HG03457 (cell line): ENCODE measurements at regions not wholly inside any gene's neighbourhood (a gene's known extent, or its start where the extent isn't known, plus 50 kb on each side); places are given as distances from the start of the nearest gene placed in this dataset.
"Not testable (repeated sequence)": the region's sequence is repeated elsewhere in the genome, so short reads cannot be mapped to it uniquely, and the experiment has no call there.

Source experiments
- ATAC-seq: cut with Tn5 transposase; IDR thresholded peaks from one replicate; pipeline ENCODE4 v1.9.1; 2021; ENCODE audit warnings: moderate number of reproducible peaks; ENCODE audit not compliant: unreplicated experiment

DNA sequence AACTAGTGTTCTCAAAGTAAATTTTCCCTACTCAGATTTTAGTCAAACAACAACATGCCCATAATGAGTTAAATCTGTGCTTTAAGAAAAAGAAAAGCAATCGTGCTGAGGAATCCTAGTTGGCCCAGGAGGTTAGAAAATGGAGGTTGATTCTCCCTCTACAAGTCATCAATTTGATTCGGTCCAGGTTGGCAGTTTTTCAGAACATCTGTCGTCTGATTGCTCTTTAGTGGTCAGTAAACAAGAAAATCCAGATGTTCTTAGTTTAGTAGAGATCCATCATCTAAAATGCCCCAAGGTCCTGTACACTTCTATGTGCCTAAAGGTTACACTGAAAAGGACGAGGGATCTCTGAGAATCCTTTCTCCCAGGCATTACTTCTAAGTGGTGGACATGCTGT lies 659.2 kb downstream of the MTRR start:
- no peak for ATAC-seq

DNA sequence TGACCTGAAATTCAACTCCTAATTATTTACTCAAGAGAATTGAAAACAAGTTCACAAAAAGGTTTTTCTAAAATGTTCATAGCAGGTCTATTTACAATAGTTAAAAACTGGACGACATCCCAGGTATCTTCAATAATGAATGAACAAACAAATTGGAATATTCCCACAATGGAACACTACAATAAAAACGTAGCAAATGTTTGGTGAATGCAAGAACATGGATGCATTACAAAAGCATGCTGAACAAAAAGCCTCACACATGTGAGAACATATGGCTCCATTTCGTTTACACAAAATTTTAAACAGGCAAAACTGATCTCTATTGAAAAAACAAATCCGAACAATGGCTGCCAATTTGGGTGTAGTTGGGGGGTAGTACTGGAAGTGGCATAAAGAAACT lies 669.9 kb downstream of the MTRR start:
- no peak for ATAC-seq

DNA sequence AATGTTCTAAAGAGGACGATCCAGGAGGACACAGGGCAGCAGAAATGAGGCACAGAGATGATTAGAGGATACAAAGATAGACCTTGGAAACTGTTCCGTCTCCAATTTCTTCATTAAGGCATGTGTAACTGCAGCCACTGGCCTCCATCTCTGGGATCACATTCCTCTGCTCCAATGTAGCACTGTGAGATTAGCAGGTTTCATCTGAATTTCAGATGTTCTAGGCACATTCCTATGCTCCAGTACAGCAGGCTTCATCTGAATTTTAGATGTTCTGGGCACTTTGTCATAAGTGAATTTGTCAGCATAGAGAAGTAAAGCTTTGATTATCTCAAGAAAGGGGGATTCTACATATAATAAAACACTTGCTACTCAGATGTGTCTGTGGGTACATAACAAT lies 671.4 kb downstream of the MTRR start:
- ATAC-seq = no peak

GRCh38 chr5:8550921-8551320 lies 682.0 kb downstream of the MTRR start:
- ATAC-seq = no peak

GRCh38 chr5:8553364-8553763 lies 684.4 kb downstream of the MTRR start:
- ATAC-seq = no peak

- ATAC-seq = no peak
Observed at GRCh38 chr5:8557728-8558127, 688.8 kb downstream of the MTRR start.

DNA sequence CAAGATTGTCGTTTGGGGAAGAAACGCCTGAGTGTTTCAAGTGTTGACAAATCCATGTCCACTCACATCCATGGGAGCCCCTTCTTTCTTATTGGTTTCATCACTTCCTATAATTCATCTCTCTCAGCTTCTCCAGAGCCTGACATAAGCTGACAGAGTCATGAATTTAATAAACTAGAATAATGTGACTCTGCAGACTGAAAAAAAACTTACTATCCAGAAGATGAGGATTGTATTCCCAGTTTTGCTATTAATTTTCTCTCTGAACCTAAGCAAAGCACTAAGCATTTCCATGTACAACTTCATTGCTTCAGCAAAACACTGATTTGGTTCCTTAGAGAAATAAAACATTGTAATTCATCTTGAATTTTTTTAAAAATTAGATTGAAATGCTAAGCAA lies 691.8 kb downstream of the MTRR start:
- ATAC-seq = no peak

GRCh38 chr5:8561224-8561840 lies 692.4 kb downstream of the MTRR start:
- ATAC-seq = no peak

DNA sequence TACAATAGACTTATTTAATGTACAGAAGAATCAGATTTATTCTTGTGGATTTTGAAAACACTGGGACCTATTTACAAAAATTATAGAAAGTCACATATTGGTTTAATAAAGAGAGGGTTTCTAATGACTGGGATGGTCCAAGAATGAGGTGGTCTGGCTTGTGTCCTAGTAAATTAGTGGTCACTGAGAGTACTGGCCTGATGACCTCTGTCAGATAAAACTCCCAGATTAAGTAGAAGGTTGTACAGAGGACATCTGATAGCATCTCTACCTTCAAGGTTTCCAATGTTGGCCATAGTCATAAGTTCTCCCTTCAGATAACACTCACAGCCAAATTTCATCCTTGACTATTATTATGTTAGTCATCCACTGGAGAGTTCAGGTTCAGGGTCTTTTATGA lies 692.9 kb downstream of the MTRR start:
- no peak for ATAC-seq

DNA sequence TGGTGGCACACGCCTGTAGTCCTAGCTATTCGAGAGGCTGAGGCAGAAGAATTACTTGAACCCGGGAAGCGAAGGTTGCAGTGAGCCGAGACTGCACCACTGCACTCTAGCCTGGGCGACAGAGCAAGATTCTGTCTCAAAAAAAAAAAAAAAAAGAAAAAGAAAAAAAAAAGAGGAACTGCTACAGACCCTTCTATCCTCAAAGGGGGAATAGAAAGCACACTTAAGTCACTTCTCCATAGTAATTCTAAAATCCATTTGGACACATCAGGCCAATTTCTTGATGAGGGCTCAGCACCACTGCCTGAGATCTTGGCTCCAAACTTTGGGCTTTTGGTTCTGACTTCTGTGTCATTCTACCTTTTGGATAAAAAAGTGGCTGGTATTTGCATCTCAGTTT lies 694.6 kb downstream of the MTRR start:
- ATAC-seq = not testable (repeated sequence)

GRCh38 chr5:8568858-8569257 lies 699.9 kb downstream of the MTRR start:
- no peak for ATAC-seq

DNA sequence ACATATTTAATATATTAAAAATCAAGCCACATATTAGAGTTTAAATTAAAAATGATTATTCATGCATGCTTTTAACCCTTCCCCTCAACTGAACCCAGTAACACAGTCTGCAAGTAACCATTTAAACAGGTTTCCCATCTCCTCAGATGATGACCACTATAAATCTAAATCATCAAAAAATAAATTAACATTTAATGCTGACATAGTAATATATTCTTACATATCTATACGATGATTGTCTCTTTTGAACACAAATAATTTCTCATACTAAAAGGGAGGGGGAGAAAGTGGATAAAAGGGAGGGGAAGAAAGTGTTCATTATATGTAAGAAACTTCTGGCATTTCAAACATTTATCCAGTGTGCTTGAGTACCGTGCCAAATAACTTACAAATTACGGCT lies 701.6 kb downstream of the MTRR start:
- ATAC-seq = no peak

GRCh38 chr5:8576178-8576577 lies 707.2 kb downstream of the MTRR start:
- ATAC-seq = no peak

DNA sequence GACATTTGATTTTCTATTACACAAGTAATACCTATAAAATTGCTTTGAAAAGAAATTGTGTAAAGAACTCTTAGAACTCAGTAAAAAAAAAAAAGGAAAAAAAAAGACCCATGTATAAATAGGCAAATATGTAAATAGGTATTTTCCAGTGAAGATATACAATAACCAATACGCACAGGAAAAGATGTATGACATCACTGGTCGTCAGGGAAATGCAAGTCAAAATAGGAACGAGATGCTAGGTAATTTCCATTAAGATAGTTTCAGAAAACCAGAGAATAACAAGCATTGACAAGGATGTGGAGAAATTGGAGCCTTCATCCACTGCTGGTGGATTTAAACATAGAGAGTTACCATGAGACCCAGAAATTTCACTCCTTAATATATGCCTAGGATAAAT lies 708.8 kb downstream of the MTRR start:
- peak; percentile 83 for ATAC-seq

DNA sequence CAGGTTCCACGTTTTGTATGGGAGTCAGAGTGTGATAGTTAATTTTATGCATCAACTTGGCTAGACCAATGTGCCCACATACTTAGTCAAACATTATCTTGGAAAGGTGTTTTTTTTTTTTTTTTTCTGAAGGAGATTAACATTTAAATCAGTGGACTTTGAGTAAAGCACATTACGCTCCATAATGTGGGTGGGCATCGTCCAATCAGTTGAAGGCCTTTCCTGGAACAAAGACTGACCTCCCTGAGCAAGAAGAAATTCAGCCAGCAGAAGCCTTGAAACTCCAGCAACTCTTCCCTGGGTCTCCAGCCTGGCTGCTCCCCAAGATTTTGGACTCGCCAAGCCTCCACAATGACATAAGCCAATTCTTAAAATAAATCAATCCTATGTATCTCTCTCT lies 711.4 kb downstream of the MTRR start:
- no peak for ATAC-seq

DNA sequence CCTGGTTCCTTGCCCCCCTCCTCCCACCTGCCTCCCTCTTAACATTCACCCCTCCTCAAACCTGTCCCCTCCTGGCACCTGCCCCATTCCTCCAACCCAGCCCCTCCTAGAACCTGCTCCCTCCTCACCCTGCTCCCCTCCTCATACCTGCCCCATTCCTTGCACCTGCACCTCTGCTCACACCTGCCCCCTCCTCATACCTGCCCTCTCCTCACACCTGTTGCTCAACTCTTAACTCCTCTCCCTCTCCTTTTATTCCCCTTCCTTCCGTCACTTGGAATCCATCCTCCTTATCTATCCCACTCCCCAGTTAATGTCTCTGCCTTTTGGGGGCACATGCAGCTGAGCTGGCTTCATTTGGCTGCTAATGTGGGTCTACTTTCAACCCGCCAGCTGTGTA lies 712.1 kb downstream of the MTRR start:
- ATAC-seq = no peak

DNA sequence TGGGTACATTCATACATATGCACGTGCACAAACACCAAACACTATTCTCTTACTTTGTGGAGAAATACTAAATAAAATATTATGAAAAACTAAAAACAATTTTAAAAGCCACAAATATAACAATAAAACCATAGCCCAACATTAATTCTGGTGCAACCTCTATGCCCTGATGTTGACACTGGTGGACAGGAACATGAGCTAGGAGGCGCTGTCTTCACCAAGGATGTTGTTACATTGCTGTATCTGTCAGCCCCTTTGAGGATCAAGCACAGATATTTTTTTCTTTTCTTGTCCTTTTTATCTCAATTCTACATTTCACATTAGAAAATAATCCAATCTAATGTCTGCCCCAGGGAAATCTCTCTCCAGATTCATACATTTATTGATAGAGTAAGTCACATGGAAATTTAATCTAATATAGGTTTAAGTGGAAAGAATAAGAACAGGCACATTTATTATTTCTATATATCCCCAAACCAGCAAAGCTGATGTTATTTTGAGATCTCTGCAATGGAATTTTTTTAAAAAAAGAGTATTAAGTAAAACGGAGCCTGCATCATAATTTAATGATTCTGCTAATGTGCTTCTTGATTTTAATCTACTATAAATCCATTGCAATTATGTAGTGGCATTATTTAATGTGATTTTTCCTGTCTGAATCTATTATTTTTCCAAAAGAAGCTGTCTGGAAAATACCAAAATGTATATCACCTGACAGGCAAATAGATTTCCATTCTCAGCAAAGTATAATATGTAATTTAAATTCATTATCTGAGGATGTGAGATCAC lies 716.5 kb downstream of the MTRR start:
- no peak for ATAC-seq

DNA sequence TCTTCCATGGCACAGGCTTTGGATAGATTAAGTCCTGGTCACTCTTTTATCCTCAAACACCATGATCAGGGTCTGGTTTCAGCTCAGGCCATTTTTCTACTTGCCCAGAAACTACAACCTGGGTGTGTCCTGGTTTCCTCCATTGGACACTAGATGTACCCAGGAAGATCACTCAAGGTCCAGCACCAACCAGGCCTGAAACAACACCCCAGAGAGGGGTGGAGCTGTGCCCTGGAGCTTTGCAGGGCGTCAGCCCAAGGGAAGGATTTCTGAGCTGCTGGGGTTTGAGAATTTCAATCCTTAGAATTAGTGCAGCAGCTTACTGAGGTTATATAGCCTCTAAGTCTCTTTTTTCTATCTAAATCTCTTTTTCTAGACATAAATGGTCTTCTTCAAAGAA lies 722.0 kb downstream of the MTRR start:
- no peak for ATAC-seq

GRCh38 chr5:8598356-8598755 lies 729.4 kb downstream of the MTRR start:
- ATAC-seq = no peak

- ATAC-seq = no peak
Observed at GRCh38 chr5:8598996-8599395, 730.0 kb downstream of the MTRR start.

GRCh38 chr5:8600843-8601242 lies 731.9 kb downstream of the MTRR start:
- no peak for ATAC-seq

DNA sequence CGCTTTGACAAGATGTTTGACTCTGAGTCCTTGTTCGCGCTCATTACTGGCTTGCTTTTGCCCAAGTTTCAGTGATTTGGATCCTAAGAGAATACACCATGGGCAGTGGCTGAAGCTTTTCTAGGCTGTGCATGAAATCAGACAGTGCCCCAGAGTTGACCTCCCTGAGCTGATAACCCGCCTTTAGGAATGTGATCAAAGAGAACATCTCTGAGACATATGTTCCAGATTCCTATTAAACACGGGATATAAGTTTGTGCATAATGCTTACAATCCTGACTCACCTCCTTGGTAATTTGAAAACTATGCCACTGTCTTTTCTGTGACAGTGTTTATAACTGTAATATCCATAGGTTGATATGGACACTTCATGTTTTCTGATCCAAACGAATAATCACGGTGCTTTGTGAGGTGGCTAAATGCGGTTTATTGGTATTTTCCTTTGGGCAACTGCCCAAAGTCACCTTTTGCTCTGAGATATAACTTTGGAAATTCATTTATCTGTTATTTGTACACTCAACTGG lies 732.9 kb downstream of the MTRR start:
- ATAC-seq = no peak

GRCh38 chr5:8606231-8606630 lies 737.3 kb downstream of the MTRR start:
- ATAC-seq = no peak
